ENCODE measurements at regions not wholly inside any gene's neighbourhood (a gene's known extent, or its start where the extent isn't known, plus 50 kb on each side); places are given as distances from the start of the nearest gene placed in this dataset.

DNA sequence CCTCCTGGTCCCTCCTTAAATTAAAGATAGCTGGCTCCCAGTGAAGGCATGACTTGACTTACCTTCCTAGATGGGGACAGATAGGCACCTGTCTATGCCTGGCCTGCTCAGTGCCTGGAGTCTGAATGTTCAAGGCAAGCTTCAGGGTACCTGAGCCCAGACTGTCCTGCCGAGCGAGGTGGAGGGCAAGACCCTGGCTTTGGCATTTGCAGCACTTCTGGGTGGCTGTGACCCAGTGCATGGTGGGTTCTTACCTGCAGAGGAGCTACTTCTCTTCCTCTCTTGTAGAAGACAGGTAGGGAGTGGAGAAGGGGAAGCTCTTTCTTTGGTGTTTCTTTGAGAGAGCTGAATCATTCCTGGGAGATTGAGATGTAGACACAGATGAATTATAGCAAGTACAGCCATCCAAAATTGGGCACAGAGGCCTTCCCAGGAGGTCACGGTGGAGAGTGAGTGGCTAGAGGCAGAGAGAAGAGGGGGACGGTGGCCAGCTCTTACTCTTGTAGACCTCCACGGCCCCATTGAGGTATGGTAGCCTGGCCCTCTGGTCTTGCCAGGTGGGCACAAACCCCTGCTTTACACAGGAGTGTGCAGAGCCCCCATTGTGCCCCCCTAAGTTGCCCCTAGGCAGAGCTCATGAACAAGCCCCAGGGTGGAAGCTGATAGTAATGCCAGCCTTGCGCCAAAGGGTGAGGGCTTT is 402.5 kb upstream of the TPM1 start:
- Histone ChIP-seq H3K27ac (ENCODE audit: low read depth, low read length) (no peak overlapping the region), H3K36me3 (ENCODE audit: control insufficient read depth, insufficient read depth, low read length) (no peaks in the 10 kb centered on the region), H3K9ac (ENCODE audit: extremely low read depth, low read length, poor library complexity, severe bottlenecking) (no peak overlapping the region), H3K4me1 (ENCODE audit: control insufficient read depth, insufficient read depth, low read length) (peaks cover 8% of the 10 kb centered on the region), H3K27me3 (ENCODE audit: control insufficient read depth, insufficient read depth, low read length, poor library complexity, severe bottlenecking) (no peaks in the 10 kb centered on the region), H3K9me3 (ENCODE audit: control insufficient read depth, low read length) (no peaks in the 10 kb centered on the region), H3K4me3 (ENCODE audit: low read length) (no peak overlapping the region)
- no peak overlapping the region for H3K27ac Mint-ChIP-seq
- no peak overlapping the region for H3K4me3 Mint-ChIP-seq
- TF ChIP-seq, protein P1, sequence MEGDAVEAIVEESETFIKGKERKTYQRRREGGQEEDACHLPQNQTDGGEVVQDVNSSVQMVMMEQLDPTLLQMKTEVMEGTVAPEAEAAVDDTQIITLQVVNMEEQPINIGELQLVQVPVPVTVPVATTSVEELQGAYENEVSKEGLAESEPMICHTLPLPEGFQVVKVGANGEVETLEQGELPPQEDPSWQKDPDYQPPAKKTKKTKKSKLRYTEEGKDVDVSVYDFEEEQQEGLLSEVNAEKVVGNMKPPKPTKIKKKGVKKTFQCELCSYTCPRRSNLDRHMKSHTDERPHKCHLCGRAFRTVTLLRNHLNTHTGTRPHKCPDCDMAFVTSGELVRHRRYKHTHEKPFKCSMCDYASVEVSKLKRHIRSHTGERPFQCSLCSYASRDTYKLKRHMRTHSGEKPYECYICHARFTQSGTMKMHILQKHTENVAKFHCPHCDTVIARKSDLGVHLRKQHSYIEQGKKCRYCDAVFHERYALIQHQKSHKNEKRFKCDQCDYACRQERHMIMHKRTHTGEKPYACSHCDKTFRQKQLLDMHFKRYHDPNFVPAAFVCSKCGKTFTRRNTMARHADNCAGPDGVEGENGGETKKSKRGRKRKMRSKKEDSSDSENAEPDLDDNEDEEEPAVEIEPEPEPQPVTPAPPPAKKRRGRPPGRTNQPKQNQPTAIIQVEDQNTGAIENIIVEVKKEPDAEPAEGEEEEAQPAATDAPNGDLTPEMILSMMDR (conservative IDR thresholded peaks at IDR 0.05): no peak
- no peaks in the 10 kb centered on the region for H3K9me3 Mint-ChIP-seq
- DNase-seq: no peak
- H3K4me1 Mint-ChIP-seq: peaks cover 53% of the 10 kb centered on the region
- 93 to 94% methylated on average over 2 to 6 of the region's 6 CpGs for WGBS, 2 experiments (ENCODE audit: insufficient coverage in 1 of 2, insufficient read length in 1 of 2)
- H3K36me3 Mint-ChIP-seq (ENCODE audit: low read depth): no peaks in the 10 kb centered on the region
- no peaks in the 10 kb centered on the region for H3K27me3 Mint-ChIP-seq (ENCODE audit: insufficient read depth)

DNA sequence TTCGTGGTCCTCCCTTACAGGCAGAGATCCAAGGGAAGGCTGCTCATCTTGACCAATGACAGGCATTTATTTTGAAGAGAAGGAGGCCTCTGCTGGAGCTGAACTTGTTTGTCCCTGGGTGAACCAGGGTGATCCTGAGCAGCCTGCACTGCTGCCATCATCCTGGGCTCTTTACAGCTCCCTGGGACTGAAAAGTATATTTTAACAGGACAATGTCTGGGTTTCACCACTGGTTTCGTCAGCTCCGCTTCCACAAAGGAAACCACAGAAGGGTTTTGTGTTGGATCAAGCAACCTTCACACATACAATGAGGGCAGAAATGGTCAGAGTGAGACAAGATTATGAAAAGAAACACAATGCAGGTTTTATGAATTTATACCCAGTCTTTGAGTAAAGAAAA is 400.7 kb upstream of the TPM1 start:
- Histone ChIP-seq H3K4me1 (ENCODE audit: control insufficient read depth, insufficient read depth, low read length) (peaks cover 2% of the 10 kb centered on the region), H3K4me3 (ENCODE audit: low read length) (no peak overlapping the region), H3K27me3 (ENCODE audit: control insufficient read depth, insufficient read depth, low read length, poor library complexity, severe bottlenecking) (no peaks in the 10 kb centered on the region), H3K9me3 (ENCODE audit: control insufficient read depth, low read length) (no peaks in the 10 kb centered on the region), H3K36me3 (ENCODE audit: control insufficient read depth, insufficient read depth, low read length) (no peaks in the 10 kb centered on the region), H3K27ac (ENCODE audit: low read depth, low read length) (no peak overlapping the region), H3K9ac (ENCODE audit: extremely low read depth, low read length, poor library complexity, severe bottlenecking) (no peak overlapping the region)
- Mint-ChIP-seq H3K4me1 (peaks cover 42% of the 10 kb centered on the region), H3K4me3 (no peak overlapping the region), H3K9me3 (no peaks in the 10 kb centered on the region), H3K27me3 (ENCODE audit: insufficient read depth) (no peaks in the 10 kb centered on the region), H3K27ac (peak overlapping the region; percentile 11), H3K36me3 (ENCODE audit: low read depth) (no peaks in the 10 kb centered on the region)
- WGBS, 2 experiments (ENCODE audit: insufficient coverage in 1 of 2, insufficient read length in 1 of 2): 86 to 93% methylated on average over 1 to 3 of the region's 3 CpGs
- TF ChIP-seq, protein P1 (conservative IDR thresholded peaks at IDR 0.05): no peak
- no peak for DNase-seq

DNA sequence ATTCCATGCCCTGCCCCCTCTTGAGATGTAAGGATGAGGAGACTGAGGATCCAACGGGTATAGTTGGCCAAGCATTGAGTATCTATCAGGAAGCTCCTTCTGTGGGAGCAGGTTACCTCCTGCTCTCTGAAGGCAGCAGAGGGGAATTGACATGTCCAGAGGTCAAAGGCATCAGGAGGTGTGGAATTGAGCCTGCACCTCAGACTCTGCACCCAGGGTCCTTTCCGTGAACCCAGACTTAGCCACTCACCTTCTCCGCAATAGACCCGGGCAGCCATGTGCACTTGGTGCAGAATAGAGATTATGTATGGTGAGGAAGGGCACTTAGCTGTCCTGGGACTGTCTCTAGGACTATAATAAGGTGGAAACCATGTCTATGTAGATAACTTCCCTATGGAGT is 399.0 kb upstream of the TPM1 start:
- Mint-ChIP-seq H3K27me3 (ENCODE audit: insufficient read depth) (no peaks in the 10 kb centered on the region), H3K9me3 (no peaks in the 10 kb centered on the region), H3K4me3 (no peak overlapping the region), H3K4me1 (peaks cover 26% of the 10 kb centered on the region), H3K36me3 (ENCODE audit: low read depth) (peaks cover 15% of the 10 kb centered on the region), H3K27ac (no peak overlapping the region)
- no peaks in the 10 kb centered on the region for H3K4me1 ChIP-seq (ENCODE audit: control insufficient read depth, insufficient read depth, low read length)
- H3K27me3 ChIP-seq (ENCODE audit: control insufficient read depth, insufficient read depth, low read length, poor library complexity, severe bottlenecking): no peaks in the 10 kb centered on the region
- no peak for DNase-seq
- peaks cover 10% of the 10 kb centered on the region for H3K36me3 ChIP-seq (ENCODE audit: control insufficient read depth, insufficient read depth, low read length)
- no peak overlapping the region for H3K27ac ChIP-seq (ENCODE audit: low read depth, low read length)
- WGBS, 2 experiments (ENCODE audit: insufficient coverage in 1 of 2, insufficient read length in 1 of 2): 97% methylated on average over 3 to 4 of the region's 4 CpGs
- TF ChIP-seq, protein P1 (conservative IDR thresholded peaks at IDR 0.05): no peak
- no peak overlapping the region for H3K4me3 ChIP-seq (ENCODE audit: low read length)
- peaks cover 4% of the 10 kb centered on the region for H3K9me3 ChIP-seq (ENCODE audit: control insufficient read depth, low read length)
- no peak overlapping the region for H3K9ac ChIP-seq (ENCODE audit: extremely low read depth, low read length, poor library complexity, severe bottlenecking)

Data from endodermal cell (in vitro differentiated cells).